ENCODE measurements at regions not wholly inside any gene's neighbourhood (a gene's known extent, or its start where the extent isn't known, plus 50 kb on each side); places are given as distances from the start of the nearest gene placed in this dataset.

DNA sequence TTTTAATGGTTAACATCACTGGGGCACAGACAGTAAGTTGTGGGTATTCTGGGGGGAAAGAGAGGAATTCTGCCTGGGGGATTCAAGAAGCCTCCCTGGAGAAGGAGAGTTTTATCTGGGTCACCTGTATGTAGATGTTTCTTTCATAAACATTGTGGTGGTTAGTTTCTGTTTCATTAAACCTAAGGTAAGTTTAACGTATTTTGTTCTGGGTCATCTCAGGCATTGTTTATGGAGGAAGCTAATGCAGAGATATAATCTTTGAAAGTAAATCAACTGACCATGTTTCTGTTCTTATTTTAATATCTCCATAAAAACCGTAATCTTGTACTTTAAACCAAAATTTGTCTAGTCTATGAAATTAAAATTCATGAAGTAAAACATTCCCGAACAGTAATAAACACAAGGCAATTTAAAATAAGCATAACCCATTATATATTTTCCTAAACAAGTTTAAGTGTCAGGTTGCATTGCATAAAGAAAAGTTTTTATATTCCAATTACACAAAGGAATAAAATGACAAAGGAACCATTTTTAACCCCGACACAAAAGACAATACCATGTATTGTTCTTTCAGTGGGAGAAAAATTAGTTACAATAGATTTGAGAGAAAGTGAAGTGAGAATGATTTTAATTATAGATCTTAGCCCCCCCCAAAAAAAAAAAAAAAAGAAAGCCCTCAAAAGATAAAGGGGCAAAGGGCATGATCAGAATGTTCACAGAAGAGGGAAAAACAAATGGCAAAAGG lies 274.6 kb upstream of the TBL1XR1 start:
- no peak for TF ChIP-seq POLR2AphosphoS5 (IDR thresholded peaks at IDR 0.05)
- Histone ChIP-seq H2AFZ (ENCODE audit: low read depth, low read length) (no peak overlapping the region), H3K36me3 (ENCODE audit: insufficient read depth, low read length) (no peaks in the 10 kb centered on the region), H3K9ac (ENCODE audit: low read length) (no peak overlapping the region), H3K9me2 (ENCODE audit: insufficient read depth, low read length) (no peaks in the 10 kb centered on the region), H3K27ac (ENCODE audit: low read length) (no peak overlapping the region), H3K27me3 (ENCODE audit: insufficient read depth, low read depth, low read length) (no peaks in the 10 kb centered on the region), H4K20me1 (ENCODE audit: insufficient read depth) (no peaks in the 10 kb centered on the region), H3F3A (ENCODE audit: insufficient read depth, low read length, poor library complexity, severe bottlenecking) (no peaks in the 10 kb centered on the region), H3K4me2 (ENCODE audit: low read length) (no peak overlapping the region), H3K4me3 (ENCODE audit: low read length) (no peak overlapping the region), H3K9me3 (ENCODE audit: low read length) (no peaks in the 10 kb centered on the region), H3K79me2 (replicated peaks; ENCODE audit: insufficient read depth, low read length) (no peaks in the 10 kb centered on the region)

DNA sequence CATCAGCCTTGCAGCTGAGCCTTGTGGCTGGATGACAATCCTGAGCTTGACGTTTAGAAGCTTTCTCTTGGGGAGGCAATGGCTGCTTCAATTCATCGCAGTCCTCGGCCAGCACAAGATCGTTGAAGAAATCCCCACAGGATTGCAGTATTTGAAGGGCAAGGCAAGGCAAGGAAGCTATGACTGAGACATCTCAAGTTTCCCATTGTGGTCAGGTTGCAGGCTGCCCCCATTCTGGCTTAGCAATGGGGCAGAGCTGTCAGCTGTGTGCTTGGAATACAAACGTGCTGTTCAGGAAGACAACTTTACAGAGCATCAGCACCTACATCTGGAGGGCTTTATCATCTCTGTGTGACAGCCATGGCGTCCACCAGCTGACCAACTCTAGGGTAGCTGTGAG lies 275.9 kb upstream of the TBL1XR1 start:
- Histone ChIP-seq H3K27me3 (ENCODE audit: insufficient read depth, low read depth, low read length) (no peaks in the 10 kb centered on the region), H4K20me1 (ENCODE audit: insufficient read depth) (no peaks in the 10 kb centered on the region), H3K36me3 (ENCODE audit: insufficient read depth, low read length) (no peaks in the 10 kb centered on the region), H3K9me2 (ENCODE audit: insufficient read depth, low read length) (no peaks in the 10 kb centered on the region), H2AFZ (ENCODE audit: low read depth, low read length) (no peak overlapping the region), H3K27ac (ENCODE audit: low read length) (no peak overlapping the region), H3K9me3 (ENCODE audit: low read length) (no peaks in the 10 kb centered on the region), H3F3A (ENCODE audit: insufficient read depth, low read length, poor library complexity, severe bottlenecking) (no peaks in the 10 kb centered on the region), H3K9ac (ENCODE audit: low read length) (no peak overlapping the region), H3K4me2 (ENCODE audit: low read length) (no peak overlapping the region), H3K4me3 (ENCODE audit: low read length) (no peak overlapping the region), H3K79me2 (replicated peaks; ENCODE audit: insufficient read depth, low read length) (no peaks in the 10 kb centered on the region)
- TF ChIP-seq MXI1 (conservative IDR thresholded peaks at IDR 0.05; ENCODE audit: poor library complexity, severe bottlenecking): no peak
- TF ChIP-seq EZH2 (IDR thresholded peaks at IDR 0.05; ENCODE audit: borderline replicate concordance, insufficient read depth, low read length, poor library complexity, severe bottlenecking): no peak
- TF ChIP-seq, protein P1, sequence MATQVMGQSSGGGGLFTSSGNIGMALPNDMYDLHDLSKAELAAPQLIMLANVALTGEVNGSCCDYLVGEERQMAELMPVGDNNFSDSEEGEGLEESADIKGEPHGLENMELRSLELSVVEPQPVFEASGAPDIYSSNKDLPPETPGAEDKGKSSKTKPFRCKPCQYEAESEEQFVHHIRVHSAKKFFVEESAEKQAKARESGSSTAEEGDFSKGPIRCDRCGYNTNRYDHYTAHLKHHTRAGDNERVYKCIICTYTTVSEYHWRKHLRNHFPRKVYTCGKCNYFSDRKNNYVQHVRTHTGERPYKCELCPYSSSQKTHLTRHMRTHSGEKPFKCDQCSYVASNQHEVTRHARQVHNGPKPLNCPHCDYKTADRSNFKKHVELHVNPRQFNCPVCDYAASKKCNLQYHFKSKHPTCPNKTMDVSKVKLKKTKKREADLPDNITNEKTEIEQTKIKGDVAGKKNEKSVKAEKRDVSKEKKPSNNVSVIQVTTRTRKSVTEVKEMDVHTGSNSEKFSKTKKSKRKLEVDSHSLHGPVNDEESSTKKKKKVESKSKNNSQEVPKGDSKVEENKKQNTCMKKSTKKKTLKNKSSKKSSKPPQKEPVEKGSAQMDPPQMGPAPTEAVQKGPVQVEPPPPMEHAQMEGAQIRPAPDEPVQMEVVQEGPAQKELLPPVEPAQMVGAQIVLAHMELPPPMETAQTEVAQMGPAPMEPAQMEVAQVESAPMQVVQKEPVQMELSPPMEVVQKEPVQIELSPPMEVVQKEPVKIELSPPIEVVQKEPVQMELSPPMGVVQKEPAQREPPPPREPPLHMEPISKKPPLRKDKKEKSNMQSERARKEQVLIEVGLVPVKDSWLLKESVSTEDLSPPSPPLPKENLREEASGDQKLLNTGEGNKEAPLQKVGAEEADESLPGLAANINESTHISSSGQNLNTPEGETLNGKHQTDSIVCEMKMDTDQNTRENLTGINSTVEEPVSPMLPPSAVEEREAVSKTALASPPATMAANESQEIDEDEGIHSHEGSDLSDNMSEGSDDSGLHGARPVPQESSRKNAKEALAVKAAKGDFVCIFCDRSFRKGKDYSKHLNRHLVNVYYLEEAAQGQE (IDR thresholded peaks at IDR 0.05; ENCODE audit: borderline replicate concordance): no peak
- no peak for TF ChIP-seq TAF1 (IDR thresholded peaks at IDR 0.05; ENCODE audit: low read depth)
- TF ChIP-seq SMC3 (conservative IDR thresholded peaks at IDR 0.05; ENCODE audit: poor library complexity): no peak
- TF ChIP-seq POLR2AphosphoS5 (IDR thresholded peaks at IDR 0.05): no peak
- TF ChIP-seq, protein P2, sequence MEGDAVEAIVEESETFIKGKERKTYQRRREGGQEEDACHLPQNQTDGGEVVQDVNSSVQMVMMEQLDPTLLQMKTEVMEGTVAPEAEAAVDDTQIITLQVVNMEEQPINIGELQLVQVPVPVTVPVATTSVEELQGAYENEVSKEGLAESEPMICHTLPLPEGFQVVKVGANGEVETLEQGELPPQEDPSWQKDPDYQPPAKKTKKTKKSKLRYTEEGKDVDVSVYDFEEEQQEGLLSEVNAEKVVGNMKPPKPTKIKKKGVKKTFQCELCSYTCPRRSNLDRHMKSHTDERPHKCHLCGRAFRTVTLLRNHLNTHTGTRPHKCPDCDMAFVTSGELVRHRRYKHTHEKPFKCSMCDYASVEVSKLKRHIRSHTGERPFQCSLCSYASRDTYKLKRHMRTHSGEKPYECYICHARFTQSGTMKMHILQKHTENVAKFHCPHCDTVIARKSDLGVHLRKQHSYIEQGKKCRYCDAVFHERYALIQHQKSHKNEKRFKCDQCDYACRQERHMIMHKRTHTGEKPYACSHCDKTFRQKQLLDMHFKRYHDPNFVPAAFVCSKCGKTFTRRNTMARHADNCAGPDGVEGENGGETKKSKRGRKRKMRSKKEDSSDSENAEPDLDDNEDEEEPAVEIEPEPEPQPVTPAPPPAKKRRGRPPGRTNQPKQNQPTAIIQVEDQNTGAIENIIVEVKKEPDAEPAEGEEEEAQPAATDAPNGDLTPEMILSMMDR (IDR thresholded peaks at IDR 0.05; ENCODE audit: poor library complexity, severe bottlenecking): no peak
- no peak for TF ChIP-seq EP300 (conservative IDR thresholded peaks at IDR 0.05; ENCODE audit: poor library complexity, severe bottlenecking)
- TF ChIP-seq RAD21 (conservative IDR thresholded peaks at IDR 0.05): no peak

Data from neural cell (in vitro differentiated cells).